ENCODE measurements at regions not wholly inside any gene's neighbourhood (a gene's known extent, or its start where the extent isn't known, plus 50 kb on each side); places are given as distances from the start of the nearest gene placed in this dataset.

DNA sequence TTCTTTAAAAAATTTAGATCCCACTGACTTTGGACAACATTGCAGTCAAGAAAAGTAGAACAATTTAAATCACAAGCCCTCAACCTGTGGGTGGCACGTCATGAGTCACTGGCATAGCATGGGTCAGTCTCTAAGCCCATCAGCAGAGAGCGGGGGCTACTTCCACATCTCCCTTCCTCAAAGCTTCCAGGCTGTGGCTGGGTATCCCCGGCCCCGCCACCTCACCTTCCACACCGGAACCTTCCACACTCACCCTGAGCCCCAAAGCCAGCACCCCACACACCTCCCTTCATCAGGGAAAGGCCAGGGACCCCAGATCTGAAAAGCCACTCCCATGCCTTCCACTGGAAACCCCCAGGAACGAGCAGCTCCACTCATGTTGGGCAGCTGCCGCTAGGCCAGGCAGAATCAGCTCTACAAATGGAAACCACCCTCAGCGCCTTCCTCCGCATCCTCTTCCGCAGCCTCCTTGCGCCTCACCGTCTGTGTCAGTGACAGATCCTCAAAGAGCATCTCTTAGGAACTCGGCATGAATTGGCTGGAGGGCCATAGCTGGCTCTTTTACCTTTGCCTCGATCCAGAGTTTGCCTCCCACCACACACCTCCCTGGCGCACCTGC is 156.5 kb downstream of the ERCC6L2 start:
- DNase-seq = no peak

- DNase-seq = peak; percentile 46
Observed at GRCh38 chr9:96031366-96031824, 155.9 kb downstream of the ERCC6L2 start.

GRCh38 chr9:96029722-96030530 is 154.4 kb downstream of the ERCC6L2 start:
- no peak for DNase-seq

- no peak for DNase-seq
Observed at GRCh38 chr9:96027251-96028131, 152.0 kb downstream of the ERCC6L2 start.

GRCh38 chr9:96026655-96027213 is 151.2 kb downstream of the ERCC6L2 start:
- DNase-seq = no peak

- DNase-seq = no peak
Observed at GRCh38 chr9:96025995-96026602, 150.6 kb downstream of the ERCC6L2 start.

DNA sequence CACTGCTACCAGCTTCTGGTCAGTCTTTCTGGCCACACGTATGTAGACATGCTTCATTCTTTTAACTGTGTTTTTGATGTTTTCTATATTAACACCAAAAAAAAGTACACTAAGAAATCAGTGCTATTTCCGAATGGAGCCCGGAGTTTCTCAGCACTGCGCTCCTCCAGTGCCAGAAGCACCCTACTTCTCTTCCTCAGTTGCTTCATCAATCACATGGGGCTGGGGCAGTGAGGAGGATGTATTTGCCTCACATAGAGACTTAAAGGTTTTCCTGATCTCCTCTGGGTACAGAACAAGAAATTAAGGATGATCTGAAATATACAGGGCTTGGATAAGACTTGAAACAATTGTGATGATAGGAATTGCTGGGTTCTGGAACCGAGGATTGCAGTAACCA is 148.0 kb downstream of the ERCC6L2 start:
- no peak for DNase-seq

GRCh38 chr9:96022445-96023051 is 147.1 kb downstream of the ERCC6L2 start:
- no peak for DNase-seq

GRCh38 chr9:96021551-96022444 is 146.3 kb downstream of the ERCC6L2 start:
- no peak for DNase-seq

DNA sequence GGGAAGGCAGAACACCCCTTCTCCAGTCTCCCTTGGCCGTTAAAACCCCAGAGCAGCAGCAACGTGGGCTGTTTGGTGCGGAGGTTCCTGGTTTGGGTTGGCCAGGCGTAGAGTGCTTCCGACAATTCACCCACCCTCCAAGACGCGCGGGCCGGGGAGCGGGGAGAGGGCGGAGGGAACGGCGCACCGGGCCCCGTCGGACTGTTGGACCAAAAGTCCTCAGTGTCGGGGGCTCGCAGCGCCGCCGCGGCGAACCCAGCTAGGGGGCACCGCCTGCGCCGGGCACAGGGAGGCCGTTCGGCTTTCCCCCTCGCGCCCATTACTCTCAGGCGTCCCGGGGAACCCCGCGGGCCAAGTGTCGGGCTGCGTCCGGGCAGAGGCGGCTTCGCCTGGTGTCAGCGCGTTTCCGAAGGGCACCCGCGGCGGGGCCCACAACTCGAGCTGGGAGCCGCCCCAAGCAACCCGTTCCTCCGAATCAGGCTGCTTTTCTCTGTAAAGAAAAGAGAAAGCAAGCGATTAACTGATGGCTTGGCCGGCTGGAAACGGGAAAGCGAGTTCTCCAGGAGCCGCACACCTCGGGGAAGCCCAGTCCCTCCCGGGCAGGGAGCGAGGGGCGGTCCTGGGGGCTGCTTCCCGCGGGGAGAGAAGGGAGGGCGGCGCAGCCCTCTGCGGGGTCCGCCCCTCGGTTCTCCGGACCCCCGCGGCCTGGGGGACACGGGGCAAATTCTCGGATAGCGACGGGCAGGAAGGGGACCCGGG is 145.5 kb downstream of the ERCC6L2 start:
- no peak for DNase-seq

DNA sequence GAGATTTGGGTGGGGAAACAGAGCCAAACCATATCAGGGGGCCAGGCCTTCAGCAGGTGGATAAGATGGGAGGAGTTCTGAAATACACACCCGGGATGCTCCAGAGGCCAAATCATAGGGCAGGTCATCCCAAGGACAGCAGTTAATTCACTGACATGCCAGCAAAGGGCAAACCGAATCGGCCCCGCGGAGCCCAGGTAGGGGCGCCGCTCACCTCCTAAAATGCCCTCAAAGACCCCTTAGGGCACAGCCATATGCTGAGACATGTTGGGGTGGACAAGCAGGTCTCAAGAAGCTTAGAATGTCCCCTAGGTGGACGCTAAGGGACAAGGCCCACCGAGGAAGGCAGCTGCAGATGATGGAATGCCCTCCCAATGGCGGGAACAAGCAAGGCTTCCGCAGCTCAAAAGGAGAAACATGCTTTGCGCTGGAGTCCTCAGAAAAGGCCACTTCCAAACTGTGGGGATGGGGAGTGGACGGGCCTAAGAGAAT is 144.9 kb downstream of the ERCC6L2 start:
- DNase-seq = no peak

Data from NCI-H774 (cell line).